Transverse colon (tissue), 4 donors: ENCODE measurements at regions not wholly inside any gene's neighbourhood (a gene's known extent, or its start where the extent isn't known, plus 50 kb on each side); places are given as distances from the start of the nearest gene placed in this dataset.

ENCODE experiments used
- DNase-seq: peaks from one replicate; pipeline ENCODE4 v3.0.0-alpha.2; 2019
- H3K27ac ChIP-seq, 4 donors: fragments of 200-600 bp; sonication (generic); 2 replicates each; pipeline ENCODE4 v1.5.1; 2016 to 2018; ENCODE audit warnings: inconsistent platforms in 4 of 4
- H3K27me3 ChIP-seq: fragments of 200-600 bp; sonication (generic); 2 replicates; pipeline ENCODE4 v1.5.1; 2017; ENCODE audit warnings: inconsistent platforms
- H3K36me3 ChIP-seq, 4 donors: fragments of 200-600 bp; sonication (generic); 2 replicates each; pipeline ENCODE4 v1.5.1; 2017 to 2019; ENCODE audit warnings: inconsistent platforms in 4 of 4
- H3K4me1 ChIP-seq, 4 donors: fragments of 200-600 bp; sonication (generic); 2 replicates each; pipeline ENCODE4 v1.5.1; 2017 to 2020; ENCODE audit warnings: inconsistent platforms in 4 of 4
- H3K4me3 ChIP-seq, 4 donors: fragments of 200-600 bp; sonication (generic); 1 replicate in 1 of 4; 2 replicates in 3 of 4; pipeline versions ENCODE4 v1.5.1 to v1.6.1; 2017 to 2019; ENCODE audit warnings: inconsistent platforms in 4 of 4
- H3K9me3 ChIP-seq, 2 donors: fragments of 200-600 bp; sonication (generic); 2 replicates each; pipeline ENCODE4 v1.5.1; 2017 to 2019; ENCODE audit warnings: inconsistent platforms in 2 of 2
- CTCF ChIP-seq, 5 experiments: fragments of 200-600 bp in 3 of 5; fragments of 450-650 bp in 2 of 5; sonication (generic) in 3 of 5; IDR thresholded peaks; 1 replicate in 2 of 5; 2 replicates in 3 of 5; pipeline ENCODE4 v1.5.1; 2016 to 2017; ENCODE audit warnings: antibody characterized with exemption in 5 of 5, inconsistent platforms in 3 of 5, mild to moderate bottlenecking in 2 of 5, moderate library complexity in 1 of 5
- EP300 ChIP-seq: sonication (generic); formaldehyde crosslinking; IDR thresholded peaks from one replicate; pipeline ENCODE4 v1.6.1; 2017; ENCODE audit warnings: antibody characterized with exemption, low read depth
- POLR2A ChIP-seq: fragments of 450-650 bp; IDR thresholded peaks from one replicate; pipeline ENCODE4 v1.6.1; 2016; ENCODE audit warnings: antibody characterized with exemption, mild to moderate bottlenecking, moderate library complexity
- POLR2AphosphoS5 ChIP-seq, 3 donors: sonication (generic); formaldehyde crosslinking; IDR thresholded peaks; one replicate each; pipeline ENCODE4 v1.6.1; 2016; ENCODE audit warnings: antibody characterized with exemption in 3 of 3
- WGBS, 2 donors: methylation state at CpG; one replicate each; pipeline ENCODE4 v1.1.5; 2018; ENCODE audit warnings: low coverage in 1 of 2; 5-methylcytosine and 5-hydroxymethylcytosine counted together
- in situ Hi-C, 4 donors: fragments of 200-750 bp; cut with MboI; loops; one replicate each; pipeline versions ENCODE4 v1.15.0 to v1.15.1; 2017; ENCODE audit warnings: low sequenced_read_pairs in 3 of 4, low pct_ligation_motif_present in 1 of 4, low pct_unique_long_range_greater_than_20kb in 1 of 4
- intact Hi-C: fragments of 100-400 bp; cut with DNase I; formaldehyde crosslinking; loops from one replicate; pipeline ENCODE4 v1.15.1; 2023; ENCODE audit warnings: low total_unique reads

GRCh38 chr12:113651662-113652061, 180.0 kb upstream of the LHX5 start:
- no peaks in the 10 kb centered on the region for H3K36me3 ChIP-seq
- WGBS, 2 donors = 20 to 59% methylated on average over 1 to 3 of the region's 3 CpGs
- no peak overlapping the region for H3K4me3 ChIP-seq
- no peaks in the 10 kb centered on the region for H3K4me1 ChIP-seq
- H3K27ac ChIP-seq = no peak overlapping the region
- no peaks in the 10 kb centered on the region for H3K27me3 ChIP-seq
- intact Hi-C loops (no loop called here), in situ Hi-C loops (no loop called here)
- TF ChIP-seq CTCF (IDR thresholded peaks at IDR 0.05) (no peak), EP300 (no peak), POLR2AphosphoS5 (IDR thresholded peaks at IDR 0.05) (no peak), POLR2A (no peak)
- no peaks in the 10 kb centered on the region for H3K9me3 ChIP-seq
- DNase-seq = no peak

GRCh38 chr12:113650476-113650875, 178.8 kb upstream of the LHX5 start:
- no peak for DNase-seq
- in situ Hi-C loops = no loop called here
- Histone ChIP-seq H3K4me1 (no peaks in the 10 kb centered on the region), H3K27ac (no peak overlapping the region), H3K4me3 (no peak overlapping the region), H3K9me3 (no peaks in the 10 kb centered on the region), H3K27me3 (peaks cover 8% of the 10 kb centered on the region), H3K36me3 (no peaks in the 10 kb centered on the region)
- TF ChIP-seq POLR2AphosphoS5 (IDR thresholded peaks at IDR 0.05) (no peak), CTCF (IDR thresholded peaks at IDR 0.05) (no peak), POLR2A (no peak), EP300 (no peak)
- WGBS, 2 donors = 68% methylated on average over 6 of the region's 6 CpGs; no CpG with 5 or more reads in 1 of the 2 donors
- intact Hi-C loops = no loop called here

GRCh38 chr12:113649256-113649830, 177.7 kb upstream of the LHX5 start:
- intact Hi-C loops = no loop called here
- in situ Hi-C loops = no loop called here
- no peaks in the 10 kb centered on the region for H3K36me3 ChIP-seq
- H3K27ac ChIP-seq = no peak overlapping the region
- peaks cover 18% of the 10 kb centered on the region for H3K27me3 ChIP-seq
- 60 to 61% methylated on average over 12 to 20 of the region's 20 CpGs for WGBS, 2 donors
- H3K4me3 ChIP-seq = no peak overlapping the region
- H3K4me1 ChIP-seq = no peaks in the 10 kb centered on the region
- TF ChIP-seq EP300 (no peak), POLR2AphosphoS5 (IDR thresholded peaks at IDR 0.05) (no peak), POLR2A (no peak), CTCF (IDR thresholded peaks at IDR 0.05) (no peak)
- DNase-seq = no peak
- H3K9me3 ChIP-seq = no peaks in the 10 kb centered on the region

- Histone ChIP-seq H3K36me3 (no peaks in the 10 kb centered on the region), H3K27ac (no peak overlapping the region), H3K4me3 (no peak overlapping the region), H3K4me1 (no peaks in the 10 kb centered on the region), H3K27me3 (peaks cover 33% of the 10 kb centered on the region), H3K9me3 (no peaks in the 10 kb centered on the region)
- TF ChIP-seq CTCF (IDR thresholded peaks at IDR 0.05) = no peak
- no peak for TF ChIP-seq POLR2A
- no peak for TF ChIP-seq POLR2AphosphoS5 (IDR thresholded peaks at IDR 0.05)
- no peak for TF ChIP-seq EP300
- in situ Hi-C loops (no loop called here), intact Hi-C loops (no loop called here)
- DNase-seq = no peak
- 60 to 71% methylated on average over 1 to 4 of the region's 4 CpGs for WGBS, 2 donors
These were observed 175.4 kb upstream of the LHX5 start for GRCh38 chr12:113647048-113647447.
